HG03280 (cell line): ENCODE measurements at regions not wholly inside any gene's neighbourhood (a gene's known extent, or its start where the extent isn't known, plus 50 kb on each side); places are given as distances from the start of the nearest gene placed in this dataset.
"Not testable (repeated sequence)": the region's sequence is repeated elsewhere in the genome, so short reads cannot be mapped to it uniquely, and the experiment has no call there.

Experiments
- ATAC-seq: cut with Tn5 transposase; IDR thresholded peaks from one replicate; pipeline ENCODE4 v1.9.1; 2021; ENCODE audit warnings: mild to moderate bottlenecking, moderate library complexity; ENCODE audit not compliant: unreplicated experiment

DNA sequence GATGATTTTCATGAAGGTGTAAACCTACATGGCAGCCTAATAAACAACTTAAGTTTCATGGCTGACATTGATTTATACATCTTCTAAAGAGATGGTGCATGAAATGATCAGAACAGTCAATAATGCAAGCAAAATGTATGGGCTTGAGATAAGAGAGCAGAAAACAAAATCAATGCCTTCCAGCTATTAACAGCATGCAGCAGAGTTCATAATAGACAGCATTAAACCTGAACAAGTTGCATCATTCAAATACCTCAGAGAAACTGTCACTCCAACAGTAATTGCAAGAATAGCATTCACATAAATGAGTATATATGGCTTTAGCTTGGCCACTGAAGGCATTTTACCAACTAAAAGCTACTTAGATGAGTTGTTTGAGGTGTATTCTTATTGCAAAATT, 319.6 kb upstream of the ARID1B start:
- ATAC-seq, result no peak

DNA sequence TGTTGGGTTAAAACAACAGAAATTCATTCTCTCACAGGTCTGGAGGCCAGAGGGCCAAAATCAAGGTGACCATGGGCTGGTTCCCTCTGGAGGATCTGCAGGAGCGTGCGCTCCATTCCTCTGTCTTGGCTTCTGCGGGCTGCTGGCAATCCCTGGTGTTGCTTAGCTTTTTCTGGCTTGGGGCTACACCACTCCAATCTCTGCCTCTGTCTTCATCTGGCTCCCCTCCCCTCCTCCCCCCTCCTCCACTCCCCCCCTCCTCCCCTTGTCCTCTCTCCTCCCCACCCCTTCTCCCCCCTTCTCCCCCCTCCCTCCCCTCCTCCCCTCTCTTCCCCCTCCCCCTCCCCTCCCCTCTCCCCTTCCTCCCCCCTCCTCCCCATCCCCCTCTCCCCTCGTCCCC, 321.3 kb upstream of the ARID1B start:
- ATAC-seq, result no peak

DNA sequence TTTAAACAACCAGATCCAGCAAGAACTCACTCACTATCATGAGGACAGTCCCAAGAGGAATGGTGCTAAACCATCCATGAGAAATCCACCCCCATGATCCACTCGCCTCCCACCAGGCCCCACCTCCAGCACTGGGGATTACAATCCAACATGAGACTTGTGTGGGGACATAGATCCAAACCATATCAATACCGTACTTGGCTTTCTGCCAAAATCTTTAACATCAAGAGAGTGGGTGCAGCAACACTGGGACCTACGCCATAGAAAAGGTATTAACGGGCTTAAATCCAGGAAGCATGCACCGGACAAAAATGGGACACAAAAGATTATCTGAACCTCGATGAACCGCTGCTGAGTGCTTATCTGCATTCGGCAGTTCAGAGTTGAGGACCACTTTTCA, 322.3 kb upstream of the ARID1B start:
- no peak for ATAC-seq

DNA sequence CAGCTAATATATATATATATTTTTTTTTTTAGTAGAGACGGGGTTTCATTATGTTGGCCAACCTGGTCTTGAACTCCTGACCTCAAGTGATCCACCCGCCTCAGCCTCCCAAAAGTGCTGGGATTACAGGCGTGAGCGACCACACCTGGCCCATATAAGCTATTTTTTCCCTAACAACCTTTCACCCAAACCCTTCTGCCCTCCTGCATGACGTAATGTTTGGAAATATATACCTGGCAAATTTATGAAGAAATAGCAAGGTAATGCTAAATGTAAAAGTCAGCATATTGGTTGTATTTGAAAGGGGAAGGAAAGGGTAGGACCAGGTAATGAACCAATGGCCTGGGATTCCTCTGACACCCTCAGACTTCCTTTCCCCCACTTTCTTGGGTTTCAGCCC, 325.5 kb upstream of the ARID1B start:
- ATAC-seq, result no peak

DNA sequence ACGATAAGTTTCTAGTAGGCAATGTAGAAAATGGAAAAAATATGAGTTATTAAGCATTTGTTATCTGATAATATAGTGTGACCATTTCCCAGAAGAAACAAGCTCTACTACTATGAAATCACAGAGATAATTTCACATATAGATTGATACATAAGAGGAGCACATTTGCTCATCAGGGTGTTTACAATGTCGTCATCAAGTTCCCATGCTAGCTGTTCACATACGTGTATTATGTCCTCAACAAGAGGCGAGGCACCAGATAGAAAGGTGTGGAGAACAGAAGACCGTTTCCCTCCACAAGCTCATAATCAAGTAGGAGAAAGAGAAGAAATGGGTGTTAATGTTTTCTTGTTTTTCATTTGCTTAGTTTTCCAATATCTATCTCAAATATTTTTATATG, 326.1 kb upstream of the ARID1B start:
- no peak for ATAC-seq

DNA sequence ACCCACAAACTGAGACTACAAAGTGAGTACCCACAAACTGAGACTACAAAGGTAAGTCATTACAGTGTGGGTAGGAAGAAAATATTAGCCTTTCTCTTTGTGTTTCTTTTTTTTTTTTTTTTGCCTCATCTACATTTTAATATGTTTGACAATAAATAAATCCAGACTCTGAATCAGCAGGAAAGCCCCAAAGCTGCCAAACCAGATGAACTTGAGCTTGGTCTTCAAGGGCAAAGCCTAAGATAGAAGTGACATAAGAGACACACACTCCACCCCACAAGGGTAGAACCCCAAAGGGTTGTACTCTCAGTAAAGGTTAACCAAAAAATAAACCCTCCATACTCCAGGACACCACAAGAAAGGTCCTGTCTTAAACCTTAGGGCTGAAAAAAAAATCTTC, 326.8 kb upstream of the ARID1B start:
- no peak for ATAC-seq

DNA sequence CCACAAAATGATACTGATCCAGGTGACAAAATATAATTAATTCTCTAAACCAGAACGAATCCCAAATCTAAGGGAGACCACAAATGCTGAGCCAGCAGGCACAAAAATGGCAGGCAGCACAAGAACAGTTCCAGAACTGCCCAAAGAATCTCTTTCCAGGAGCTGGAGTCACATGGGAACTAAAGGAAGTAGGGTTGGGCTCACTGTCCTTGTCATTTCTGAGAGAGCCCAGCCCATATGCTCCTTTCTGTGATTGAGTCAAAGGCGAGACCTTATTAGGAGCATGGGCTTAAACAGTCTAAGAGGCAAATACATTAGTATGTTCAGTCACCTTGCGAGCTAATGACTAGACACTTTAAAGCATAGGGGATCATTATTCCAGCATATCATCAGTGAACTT, 327.6 kb upstream of the ARID1B start:
- ATAC-seq, result no peak

DNA sequence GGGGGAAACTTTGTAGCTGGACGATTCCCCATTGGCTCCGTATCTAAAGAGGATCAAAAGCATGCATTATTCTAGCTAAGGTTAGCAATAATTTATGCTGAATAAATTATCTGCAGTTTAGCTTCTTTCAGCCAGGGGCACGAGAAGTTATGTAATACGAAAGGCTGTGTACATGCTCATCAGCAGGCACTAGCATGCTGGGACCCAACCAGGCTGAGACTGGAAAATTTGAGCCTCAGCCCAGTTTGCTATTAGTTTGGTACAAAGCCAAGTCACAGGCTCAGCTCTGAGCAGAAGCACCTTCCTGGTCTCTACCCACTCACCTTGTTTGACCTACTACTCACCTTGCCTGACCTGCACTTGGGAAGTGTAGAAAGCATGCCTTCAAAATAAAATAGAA, 328.1 kb upstream of the ARID1B start:
- ATAC-seq, result no peak

DNA sequence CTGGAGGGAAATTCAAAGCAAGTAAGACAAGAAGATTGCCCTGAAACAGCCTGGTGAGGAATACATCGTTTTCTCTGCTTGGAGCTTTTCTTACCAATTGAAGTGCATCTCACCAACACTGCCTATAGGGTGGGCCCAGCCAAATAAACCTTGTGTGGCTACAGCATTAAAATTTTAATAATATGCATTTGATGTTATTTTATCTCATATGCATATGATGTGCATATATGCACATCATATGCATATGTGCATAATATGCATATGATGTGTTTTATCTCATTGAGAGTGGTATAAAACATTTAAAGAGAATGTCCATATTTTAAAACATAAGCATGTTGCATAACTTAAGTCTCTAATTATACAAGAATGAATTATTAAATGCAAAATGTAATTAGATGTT, 328.6 kb upstream of the ARID1B start:
- no peak for ATAC-seq

DNA sequence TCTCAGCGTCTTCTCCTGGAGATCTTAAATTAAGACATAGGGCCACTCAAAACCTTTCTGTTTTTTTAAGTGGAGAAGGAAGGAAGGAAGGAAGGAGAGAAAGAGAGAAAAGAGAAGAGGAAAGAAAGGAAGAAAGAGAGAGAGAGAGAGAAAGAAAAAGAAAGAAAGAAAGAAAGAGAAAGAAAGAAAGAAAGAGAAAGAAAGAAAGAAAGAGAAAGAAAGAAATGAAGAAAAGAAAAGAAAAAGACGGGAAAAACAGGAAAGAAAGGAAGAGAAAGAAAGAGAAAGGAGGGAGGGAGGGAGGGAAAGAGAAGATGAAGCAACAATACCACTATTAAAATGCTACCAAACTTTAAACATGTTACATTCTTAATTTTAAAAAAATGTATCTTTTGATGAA, 336.5 kb upstream of the ARID1B start:
- ATAC-seq, result no peak

DNA sequence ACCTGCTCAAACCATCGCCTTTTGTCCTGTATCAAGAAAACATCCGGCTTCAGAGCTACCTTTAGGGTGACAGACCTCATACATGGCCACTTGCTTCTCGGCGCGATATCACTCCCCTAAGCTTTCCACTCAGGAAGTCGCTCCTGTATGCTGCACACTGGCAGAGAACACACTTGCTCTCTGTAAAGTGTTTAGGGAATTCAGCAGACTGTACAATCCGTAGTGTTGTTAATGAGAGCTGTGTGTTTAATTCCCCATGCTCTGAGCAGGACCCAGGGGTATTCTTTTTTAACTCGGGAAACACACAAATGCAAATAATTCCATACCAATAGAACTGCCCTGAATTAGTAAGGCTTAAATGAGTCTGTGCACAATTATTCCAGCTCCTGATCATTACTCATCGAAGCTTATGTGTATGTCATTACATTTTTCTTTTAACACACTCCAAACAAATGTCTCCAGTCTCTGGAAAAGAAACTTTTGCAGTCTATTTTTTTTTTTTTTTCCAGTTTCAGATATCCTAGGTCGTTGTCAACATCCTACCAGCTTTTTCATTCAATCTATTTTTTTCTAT, 338.7 kb upstream of the ARID1B start:
- no peak for ATAC-seq

DNA sequence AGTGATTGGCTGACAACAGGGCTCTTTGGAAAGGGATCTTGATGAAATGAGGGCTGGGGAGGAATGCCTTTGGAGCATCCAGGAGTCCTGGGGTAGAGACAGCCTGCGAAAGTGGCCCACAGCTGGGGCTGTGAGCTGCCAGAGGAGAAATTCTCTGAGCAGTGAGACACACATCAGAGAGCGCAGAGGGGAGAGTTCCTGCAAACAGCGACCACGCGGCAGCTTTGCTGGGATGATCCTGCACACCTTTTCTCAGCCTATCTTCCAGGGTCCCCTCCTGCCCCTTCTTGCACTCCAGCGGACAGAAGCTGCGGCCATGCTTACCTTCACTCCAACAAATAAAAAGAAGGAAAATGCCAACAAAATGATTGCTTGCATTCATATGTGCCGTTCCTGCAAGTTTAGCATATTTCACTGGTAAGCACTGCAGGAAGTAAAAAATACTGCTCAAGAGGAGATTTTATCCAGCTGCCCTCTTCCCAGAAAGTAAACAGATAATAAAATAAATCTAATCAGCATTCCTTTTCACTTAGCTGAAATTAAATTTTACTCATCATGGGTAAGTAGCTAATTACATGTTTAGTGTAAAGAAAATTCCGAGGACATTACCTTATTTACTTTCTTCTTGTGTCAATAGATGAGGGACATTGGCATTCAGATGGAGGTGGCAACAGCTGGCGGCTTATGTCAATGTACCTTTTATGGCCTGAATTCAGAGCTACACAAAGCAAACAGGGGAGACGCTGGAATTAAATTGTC, 339.9 kb upstream of the ARID1B start:
- no peak for ATAC-seq

DNA sequence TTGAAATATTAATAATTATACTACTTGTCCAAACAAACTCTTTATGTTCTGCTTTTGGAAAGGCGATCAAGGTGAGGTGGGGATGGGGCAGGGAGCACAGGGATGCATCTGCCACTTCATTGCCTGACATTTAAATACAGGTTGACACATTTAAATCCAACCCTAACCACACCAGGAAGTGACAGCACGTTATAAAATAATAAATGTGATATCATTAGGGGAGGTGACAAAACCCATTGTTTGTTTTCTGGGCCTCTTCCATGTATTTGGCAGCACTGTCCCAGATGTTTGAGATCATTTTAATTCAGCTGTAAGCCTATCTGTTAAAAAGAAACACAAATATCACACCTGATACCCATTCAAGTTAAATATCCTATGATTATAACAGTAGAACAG, 342.4 kb upstream of the ARID1B start:
- ATAC-seq, result no peak

DNA sequence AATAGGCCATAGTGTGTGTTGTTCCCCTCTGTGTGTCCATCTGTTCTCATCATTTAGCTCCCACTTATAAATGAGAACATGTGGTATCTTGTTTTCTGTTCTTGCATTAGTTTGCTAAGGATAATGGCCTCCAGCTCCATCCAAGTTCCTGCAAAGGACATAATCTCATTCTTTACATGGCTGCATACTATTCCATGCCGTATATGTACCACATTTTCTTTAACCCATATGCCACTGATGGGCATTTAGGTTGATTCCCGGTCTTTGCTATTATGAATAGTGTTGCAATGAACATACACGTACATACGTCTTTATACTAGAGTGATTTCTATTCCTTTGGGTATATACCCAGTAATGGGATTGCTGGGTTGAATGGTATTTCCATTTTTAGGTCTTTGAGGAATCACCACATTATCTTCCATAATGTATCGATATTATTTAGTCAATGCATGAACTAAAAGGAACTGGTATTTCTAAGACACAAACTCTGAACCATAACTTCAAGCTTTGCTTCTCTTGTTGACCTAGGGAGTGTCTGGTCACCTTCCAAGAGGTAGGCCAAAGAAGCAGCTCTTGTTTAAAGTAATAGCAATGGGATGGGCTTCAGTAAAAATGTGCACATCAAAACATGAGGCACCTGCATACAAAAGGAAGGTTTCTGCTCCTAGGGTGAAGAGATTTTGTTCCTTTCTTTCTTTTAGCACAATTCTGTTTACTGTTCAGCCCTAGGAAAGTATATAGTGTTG, 343.0 kb upstream of the ARID1B start:
- no peak for ATAC-seq

DNA sequence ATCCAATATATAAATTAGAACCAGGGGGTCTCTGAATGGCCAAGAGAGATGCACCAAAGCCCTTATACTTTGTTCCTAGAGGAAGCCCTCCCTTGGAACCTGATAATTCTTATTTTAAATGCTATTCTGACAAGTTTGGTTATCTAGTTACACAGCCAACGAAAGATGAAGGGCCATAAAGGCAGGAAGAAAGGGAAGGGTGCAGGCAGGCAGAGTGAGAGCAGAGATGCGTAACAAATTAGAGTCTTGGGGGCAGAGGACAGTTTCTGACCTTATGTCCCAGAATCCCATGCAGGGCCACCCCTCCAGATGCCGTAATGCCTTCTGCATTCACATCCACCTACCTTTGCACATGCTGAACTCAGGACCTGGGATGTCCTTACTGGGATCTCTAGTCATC, 344.6 kb upstream of the ARID1B start:
- ATAC-seq, result no peak

DNA sequence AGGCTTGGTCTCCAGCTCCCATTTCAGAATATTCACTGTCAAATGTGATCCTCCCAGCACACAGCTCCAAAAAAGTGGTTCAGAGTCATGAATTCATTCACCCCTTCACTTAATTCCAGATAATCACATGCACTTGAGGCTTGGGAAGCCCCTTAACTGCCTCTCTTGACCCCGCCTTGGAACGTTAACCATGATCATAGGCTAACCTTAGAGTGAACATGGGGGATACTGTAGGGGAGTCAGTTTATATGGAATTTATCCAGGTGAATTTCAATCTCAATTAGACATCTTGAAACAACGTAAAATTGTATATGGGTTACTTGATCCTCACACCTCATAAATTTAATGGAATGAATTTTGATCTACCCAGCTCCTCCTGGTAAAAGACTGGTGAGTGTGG, 346.8 kb upstream of the ARID1B start:
- ATAC-seq, result no peak

DNA sequence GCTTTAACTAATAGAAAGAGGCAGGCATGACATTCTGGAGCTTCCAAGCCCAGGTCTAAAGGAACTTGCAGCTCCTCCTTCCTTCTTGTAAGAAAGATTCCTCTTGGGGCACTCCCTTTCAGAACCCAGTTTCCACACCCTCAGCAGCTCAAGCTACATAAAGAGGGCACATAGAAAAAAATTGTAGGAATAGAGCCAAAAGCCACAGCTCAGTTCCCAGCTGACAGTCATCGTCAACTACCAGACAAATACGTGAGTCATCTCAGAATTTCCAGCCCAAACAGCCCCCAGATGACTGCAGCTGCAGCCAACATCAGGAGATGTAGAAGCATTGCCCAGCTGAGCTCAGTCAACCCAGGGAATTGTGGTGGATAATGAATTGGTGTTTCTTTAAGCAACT, 349.8 kb upstream of the ARID1B start:
- ATAC-seq, result no peak

DNA sequence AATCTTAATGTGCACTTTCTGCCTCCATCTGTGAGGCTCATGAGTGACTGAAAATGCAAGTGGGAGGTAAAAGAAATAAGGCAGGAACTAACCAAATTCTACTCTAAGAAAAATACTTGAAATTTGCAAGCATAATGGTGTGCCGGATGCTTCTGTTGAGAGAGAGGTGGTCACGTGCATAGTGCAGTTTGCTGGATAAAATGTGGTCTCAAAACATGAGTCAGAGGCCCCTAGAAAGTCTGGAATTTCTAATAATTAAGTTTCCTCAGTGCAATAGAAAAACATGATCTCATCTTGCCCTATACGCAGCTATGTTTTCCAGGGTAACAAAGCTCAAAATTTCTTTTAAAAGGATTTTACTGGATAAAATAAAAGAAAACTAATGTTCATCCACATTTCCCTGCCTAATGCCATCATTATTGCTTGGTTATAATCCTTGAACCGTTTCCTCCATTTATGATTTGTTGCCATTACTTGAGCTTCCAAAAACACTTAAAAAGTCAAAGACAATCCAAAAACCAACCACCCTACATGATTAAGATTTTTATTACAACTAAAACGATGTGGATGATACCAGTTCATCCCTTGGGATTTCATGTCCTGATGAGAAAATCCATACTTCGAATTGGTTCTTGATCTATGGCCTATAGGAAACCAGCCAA, 351.7 kb upstream of the ARID1B start:
- no peak for ATAC-seq

DNA sequence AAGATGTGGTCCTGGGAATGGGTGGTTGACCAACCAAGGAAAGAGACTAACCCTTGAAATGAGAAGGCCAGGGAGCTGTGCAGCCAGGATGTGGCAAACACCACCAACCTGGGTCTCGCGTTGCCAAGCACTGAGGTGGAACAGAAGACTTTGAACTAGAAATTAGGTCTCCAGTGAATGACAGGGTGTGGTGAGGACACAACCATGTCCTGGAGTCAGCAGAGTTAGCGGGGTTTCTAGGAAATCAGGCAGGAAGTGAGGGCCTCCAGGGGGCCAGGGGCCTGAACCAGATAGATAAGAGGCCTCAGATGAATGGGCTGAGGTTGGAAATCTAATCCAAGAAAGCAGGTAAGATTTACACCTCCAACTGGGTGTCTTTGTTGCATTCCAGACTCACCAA, 353.3 kb upstream of the ARID1B start:
- ATAC-seq, result no peak

DNA sequence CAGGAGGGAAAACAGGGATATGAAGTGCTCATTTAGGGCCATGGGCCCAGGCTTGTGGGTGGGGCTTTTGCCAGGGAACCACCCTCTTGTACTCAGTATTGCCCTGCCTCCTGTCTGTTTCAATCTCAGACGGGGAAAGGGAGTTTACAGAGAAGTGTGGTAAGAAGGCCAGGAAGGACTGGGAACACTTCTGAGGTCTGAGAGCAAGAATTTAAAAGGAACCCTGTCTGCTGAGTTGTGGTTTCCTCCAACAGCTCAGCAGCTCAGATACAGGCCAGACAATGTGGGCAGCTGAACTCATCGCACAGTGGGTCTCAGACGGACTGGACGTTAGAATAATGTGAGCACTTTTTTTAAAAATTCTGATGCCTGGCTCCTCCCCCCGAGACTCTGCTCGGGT, 354.1 kb upstream of the ARID1B start:
- no peak for ATAC-seq

DNA sequence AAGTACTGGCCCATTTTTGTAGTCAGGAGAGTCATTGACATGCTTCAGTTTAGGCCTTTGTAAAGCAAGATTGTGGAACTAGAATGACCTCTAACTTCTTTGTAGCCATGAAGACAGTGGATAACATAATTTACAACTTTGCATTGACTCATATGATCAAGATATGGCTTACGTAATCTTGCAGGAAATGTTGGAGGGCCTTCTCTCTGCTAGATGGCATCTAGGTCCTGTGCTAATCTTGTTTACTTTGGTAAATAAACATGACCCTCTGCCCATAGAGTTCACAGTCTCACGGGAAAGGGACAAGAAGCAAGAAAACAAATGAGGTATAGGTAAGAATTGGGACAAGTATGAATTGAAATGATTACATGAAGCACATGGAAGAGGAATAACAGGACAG, 355.2 kb upstream of the ARID1B start:
- no peak for ATAC-seq

DNA sequence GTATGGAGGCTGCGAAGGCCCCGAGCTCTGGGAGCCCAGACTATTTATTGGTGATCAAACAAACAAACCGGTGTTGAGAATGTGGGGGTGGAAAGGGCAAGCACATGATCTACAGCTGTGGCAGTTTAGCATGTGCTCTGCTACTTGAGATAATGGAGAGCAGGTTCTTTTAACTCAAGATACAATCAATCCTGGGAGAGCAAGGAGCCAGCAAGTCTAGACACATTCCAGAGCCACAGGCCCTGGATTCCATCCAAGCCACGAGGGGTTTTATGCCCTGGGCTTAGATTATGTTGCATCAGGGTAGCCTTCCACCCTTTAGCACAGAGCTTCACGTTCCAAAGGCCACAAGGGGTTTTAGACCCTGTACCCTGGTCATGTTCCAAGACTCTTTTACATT, 355.9 kb upstream of the ARID1B start:
- not testable (repeated sequence) for ATAC-seq
